ENCODE measurements at regions not wholly inside any gene's neighbourhood (a gene's known extent, or its start where the extent isn't known, plus 50 kb on each side); places are given as distances from the start of the nearest gene placed in this dataset.

DNA sequence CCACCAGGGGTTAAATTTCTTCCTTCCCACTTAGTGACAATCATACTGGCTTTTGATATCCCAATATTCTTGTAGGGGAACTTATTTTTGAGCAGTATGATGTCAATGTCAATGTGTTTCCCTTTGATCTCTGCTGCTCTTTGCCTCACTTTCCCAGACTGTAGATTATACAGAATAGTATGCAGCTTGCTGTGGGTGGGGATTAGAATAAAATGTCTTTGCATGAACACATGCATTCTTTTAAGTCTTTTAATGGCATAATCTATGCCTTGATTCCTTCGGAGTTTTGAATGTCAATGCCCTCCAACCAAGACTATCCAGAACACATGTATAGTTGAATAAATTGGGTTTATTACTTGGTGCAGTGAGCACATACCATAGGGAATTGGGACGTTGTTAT lies 125.5 kb downstream of the IL20RB start:
- H3K4me1 ChIP-seq = no peaks in the 10 kb centered on the region
- no peak for DNase-seq (ENCODE audit: extremely low spot score in 2 of 2)
- no peak overlapping the region for H3K27ac ChIP-seq
- H3K36me3 ChIP-seq = no peaks in the 10 kb centered on the region
- H3K4me3 ChIP-seq = no peak overlapping the region
- TF ChIP-seq, protein P1, sequence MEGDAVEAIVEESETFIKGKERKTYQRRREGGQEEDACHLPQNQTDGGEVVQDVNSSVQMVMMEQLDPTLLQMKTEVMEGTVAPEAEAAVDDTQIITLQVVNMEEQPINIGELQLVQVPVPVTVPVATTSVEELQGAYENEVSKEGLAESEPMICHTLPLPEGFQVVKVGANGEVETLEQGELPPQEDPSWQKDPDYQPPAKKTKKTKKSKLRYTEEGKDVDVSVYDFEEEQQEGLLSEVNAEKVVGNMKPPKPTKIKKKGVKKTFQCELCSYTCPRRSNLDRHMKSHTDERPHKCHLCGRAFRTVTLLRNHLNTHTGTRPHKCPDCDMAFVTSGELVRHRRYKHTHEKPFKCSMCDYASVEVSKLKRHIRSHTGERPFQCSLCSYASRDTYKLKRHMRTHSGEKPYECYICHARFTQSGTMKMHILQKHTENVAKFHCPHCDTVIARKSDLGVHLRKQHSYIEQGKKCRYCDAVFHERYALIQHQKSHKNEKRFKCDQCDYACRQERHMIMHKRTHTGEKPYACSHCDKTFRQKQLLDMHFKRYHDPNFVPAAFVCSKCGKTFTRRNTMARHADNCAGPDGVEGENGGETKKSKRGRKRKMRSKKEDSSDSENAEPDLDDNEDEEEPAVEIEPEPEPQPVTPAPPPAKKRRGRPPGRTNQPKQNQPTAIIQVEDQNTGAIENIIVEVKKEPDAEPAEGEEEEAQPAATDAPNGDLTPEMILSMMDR (IDR thresholded peaks at IDR 0.05) = no peak
- TF ChIP-seq POLR2AphosphoS5 (IDR thresholded peaks at IDR 0.05; ENCODE audit: insufficient read depth in 1 of 2, low read depth in 1 of 2) = no peak
- no peak for TF ChIP-seq POLR2A (IDR thresholded peaks at IDR 0.05)
- H3K9me3 ChIP-seq = no peaks in the 10 kb centered on the region
- intact Hi-C loops (cut with DNase I) = no loop called here
- H3K27me3 ChIP-seq = no peaks in the 10 kb centered on the region

DNA sequence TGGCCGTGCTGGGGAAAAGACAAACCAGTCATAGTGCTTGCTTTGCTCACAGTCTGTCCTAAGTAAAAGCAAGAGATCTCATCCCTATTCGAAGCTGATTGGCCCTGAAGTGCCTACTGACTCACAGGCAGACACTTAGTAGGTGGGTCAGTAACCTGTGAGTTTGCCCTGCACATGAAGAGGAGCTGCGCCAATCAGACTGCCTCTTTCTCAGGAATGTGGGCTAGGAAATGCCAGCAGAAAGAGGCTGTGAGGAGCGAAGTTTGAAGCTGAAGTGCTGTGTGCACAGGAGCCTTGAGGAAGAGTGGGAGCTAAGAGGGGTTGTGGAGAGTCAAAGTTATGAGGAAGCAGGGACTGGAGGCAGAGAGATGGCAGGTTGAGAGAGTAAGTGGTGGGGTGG lies 126.8 kb downstream of the IL20RB start:
- Histone ChIP-seq H3K4me3 (no peak overlapping the region), H3K36me3 (no peaks in the 10 kb centered on the region), H3K27me3 (no peaks in the 10 kb centered on the region), H3K9me3 (no peaks in the 10 kb centered on the region), H3K27ac (no peak overlapping the region), H3K4me1 (no peaks in the 10 kb centered on the region)
- TF ChIP-seq, protein P1 (IDR thresholded peaks at IDR 0.05) = no peak
- TF ChIP-seq POLR2AphosphoS5 (IDR thresholded peaks at IDR 0.05; ENCODE audit: insufficient read depth in 1 of 2, low read depth in 1 of 2) = no peak
- DNase-seq (ENCODE audit: extremely low spot score in 2 of 2) = no peak
- intact Hi-C loops (cut with DNase I) = no loop called here

DNA sequence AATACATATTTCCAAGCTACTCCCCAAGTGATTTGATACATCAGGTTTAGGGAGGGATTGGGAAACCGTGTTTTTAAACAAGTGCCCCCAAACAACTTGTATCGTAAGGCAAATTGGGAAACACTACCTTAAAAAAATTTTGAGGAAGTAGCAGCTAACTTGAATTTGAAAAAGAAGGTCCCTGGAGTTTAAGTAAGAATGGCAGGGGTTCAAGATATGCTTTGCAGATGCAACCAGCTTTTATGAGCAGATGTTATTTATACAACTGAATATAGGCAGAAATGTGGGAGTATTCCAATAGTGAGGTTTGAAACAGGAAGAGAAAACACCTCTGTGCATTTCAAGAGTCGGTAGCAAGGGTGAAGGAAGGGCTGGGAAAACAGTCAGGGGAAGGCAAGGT lies 139.6 kb downstream of the IL20RB start:
- Histone ChIP-seq H3K27me3 (no peaks in the 10 kb centered on the region), H3K4me3 (no peak overlapping the region), H3K36me3 (no peaks in the 10 kb centered on the region), H3K9me3 (no peaks in the 10 kb centered on the region), H3K4me1 (no peaks in the 10 kb centered on the region), H3K27ac (no peak overlapping the region)
- intact Hi-C loops (cut with DNase I) = no loop called here
- TF ChIP-seq, protein P1 (IDR thresholded peaks at IDR 0.05) = no peak
- TF ChIP-seq POLR2AphosphoS5 (IDR thresholded peaks at IDR 0.05; ENCODE audit: insufficient read depth in 1 of 2, low read depth in 1 of 2) = no peak
- no peak for TF ChIP-seq POLR2A (IDR thresholded peaks at IDR 0.05)
- DNase-seq (ENCODE audit: extremely low spot score in 2 of 2) = no peak

DNA sequence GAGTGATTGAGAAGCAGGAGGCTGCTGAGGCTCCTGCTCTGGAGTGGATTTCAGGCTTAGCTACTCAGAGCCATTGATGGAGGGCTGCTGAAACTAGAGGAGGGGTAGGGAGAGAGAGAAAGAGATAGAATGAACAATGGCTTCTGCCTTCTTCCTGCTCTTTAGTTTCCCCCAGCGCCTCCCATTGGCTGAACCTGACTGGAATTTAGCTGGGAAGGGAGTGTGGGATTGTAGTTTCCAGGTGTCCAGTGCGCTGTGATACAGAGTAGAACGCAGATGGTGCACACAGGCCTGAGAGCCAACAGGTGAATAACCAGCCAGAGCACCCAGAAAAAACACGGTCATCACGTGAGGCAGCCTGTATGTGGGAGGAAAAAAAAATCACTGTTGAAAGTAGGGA lies 140.1 kb downstream of the IL20RB start:
- DNase-seq (ENCODE audit: extremely low spot score in 2 of 2) = no peak

More for the DNA sequence above, 140.1 kb downstream of the IL20RB start:
- Histone ChIP-seq H3K36me3 (no peaks in the 10 kb centered on the region), H3K9me3 (no peaks in the 10 kb centered on the region), H3K27me3 (no peaks in the 10 kb centered on the region), H3K27ac (no peak overlapping the region), H3K4me3 (no peak overlapping the region), H3K4me1 (no peaks in the 10 kb centered on the region)
- TF ChIP-seq, protein P1 (IDR thresholded peaks at IDR 0.05) = no peak
- TF ChIP-seq POLR2AphosphoS5 (IDR thresholded peaks at IDR 0.05; ENCODE audit: insufficient read depth in 1 of 2, low read depth in 1 of 2) (no peak), POLR2A (IDR thresholded peaks at IDR 0.05) (no peak)
- intact Hi-C loops (cut with DNase I) = no loop called here
